ENCODE measurements at regions not wholly inside any gene's neighbourhood (a gene's known extent, or its start where the extent isn't known, plus 50 kb on each side); places are given as distances from the start of the nearest gene placed in this dataset.

- TF ChIP-seq, protein P1, sequence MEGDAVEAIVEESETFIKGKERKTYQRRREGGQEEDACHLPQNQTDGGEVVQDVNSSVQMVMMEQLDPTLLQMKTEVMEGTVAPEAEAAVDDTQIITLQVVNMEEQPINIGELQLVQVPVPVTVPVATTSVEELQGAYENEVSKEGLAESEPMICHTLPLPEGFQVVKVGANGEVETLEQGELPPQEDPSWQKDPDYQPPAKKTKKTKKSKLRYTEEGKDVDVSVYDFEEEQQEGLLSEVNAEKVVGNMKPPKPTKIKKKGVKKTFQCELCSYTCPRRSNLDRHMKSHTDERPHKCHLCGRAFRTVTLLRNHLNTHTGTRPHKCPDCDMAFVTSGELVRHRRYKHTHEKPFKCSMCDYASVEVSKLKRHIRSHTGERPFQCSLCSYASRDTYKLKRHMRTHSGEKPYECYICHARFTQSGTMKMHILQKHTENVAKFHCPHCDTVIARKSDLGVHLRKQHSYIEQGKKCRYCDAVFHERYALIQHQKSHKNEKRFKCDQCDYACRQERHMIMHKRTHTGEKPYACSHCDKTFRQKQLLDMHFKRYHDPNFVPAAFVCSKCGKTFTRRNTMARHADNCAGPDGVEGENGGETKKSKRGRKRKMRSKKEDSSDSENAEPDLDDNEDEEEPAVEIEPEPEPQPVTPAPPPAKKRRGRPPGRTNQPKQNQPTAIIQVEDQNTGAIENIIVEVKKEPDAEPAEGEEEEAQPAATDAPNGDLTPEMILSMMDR (IDR thresholded peaks at IDR 0.05 in 4 of 5, conservative IDR thresholded peaks at IDR 0.05 in 1 of 5) = no peak
- TF ChIP-seq POLR2A (IDR thresholded peaks at IDR 0.05) = no peak
Measured at GRCh38 chr5:174399411-174399810, 325.0 kb upstream of the MSX2 start.

Measured in gastrocnemius medialis (tissue), 4 donors.